ENCODE measurements at regions not wholly inside any gene's neighbourhood (a gene's known extent, or its start where the extent isn't known, plus 50 kb on each side); places are given as distances from the start of the nearest gene placed in this dataset.
"Not testable (repeated sequence)": the region's sequence is repeated elsewhere in the genome, so short reads cannot be mapped to it uniquely, and the experiment has no call there.

DNA sequence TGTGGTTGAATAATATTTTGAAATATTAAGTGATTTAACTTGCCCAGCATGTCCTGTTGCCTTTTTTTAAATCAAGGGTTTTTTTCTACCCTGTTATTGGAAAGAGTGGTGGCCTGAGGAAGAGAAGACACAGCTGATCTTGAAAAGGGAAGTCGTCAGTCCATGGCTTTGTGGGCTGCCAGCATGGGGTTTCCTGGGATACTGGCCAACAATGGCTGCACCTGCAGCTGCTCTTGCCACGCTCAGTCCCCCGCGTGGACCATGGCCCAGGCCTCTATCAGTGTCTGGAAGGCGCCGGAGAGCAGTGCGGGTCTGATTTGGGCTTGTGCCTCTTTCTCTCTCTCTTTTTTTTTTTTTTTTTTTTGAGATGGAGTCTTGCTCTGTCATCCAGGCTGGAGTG lies 99.3 kb downstream of the ASB1 start:
- ATAC-seq (no peak), DNase-seq (peak in 1 of 10 donors; percentile 16)
- Mint-ChIP-seq H3K27ac (no peak overlapping the region), H3K36me3 (peaks cover 0 to 10% (median 0%) of the 10 kb centered on the region in 3 donors), H3K27me3 (peaks cover 2 to 15% (median 13%) of the 10 kb centered on the region in 5 donors), H3K4me3 (no peak overlapping the region), H3K4me1 (peaks cover 0 to 1% (median 0%) of the 10 kb centered on the region in 4 donors), H3K9me3 (peaks cover 0 to 20% (median 10%) of the 10 kb centered on the region in 9 donors)
- POLR2A ChIA-PET: no interaction called here

DNA sequence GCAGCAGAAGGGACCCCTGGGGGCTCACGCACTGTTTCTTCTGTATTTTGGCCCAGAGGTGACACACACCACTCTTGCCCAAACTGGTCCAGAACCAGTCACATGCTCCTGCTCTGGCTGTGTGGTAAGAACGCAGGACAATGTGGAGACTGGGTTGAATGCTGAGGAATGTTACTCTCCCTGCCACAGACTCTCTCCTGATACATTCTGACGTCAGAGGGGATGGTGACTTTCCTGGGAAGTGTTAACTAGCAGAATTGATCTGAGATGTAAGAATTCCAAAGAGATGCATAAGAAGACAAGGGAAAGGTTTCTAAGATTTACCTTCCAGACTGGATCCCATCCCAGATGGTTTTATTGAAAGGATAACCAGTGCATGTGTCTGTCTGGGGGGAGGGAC lies 100.8 kb downstream of the ASB1 start:
- POLR2A ChIA-PET: no interaction called here
- no peak overlapping the region for H3K4me3 Mint-ChIP-seq
- peaks cover 6 to 36% (median 25%) of the 10 kb centered on the region in 9 donors for H3K9me3 Mint-ChIP-seq
- H3K36me3 Mint-ChIP-seq: peaks cover 0 to 25% (median 10%) of the 10 kb centered on the region in 3 donors
- H3K27ac Mint-ChIP-seq: no peak overlapping the region
- peaks cover 2 to 15% (median 13%) of the 10 kb centered on the region in 5 donors for H3K27me3 Mint-ChIP-seq
- H3K4me1 Mint-ChIP-seq: peaks cover 0 to 1% (median 0%) of the 10 kb centered on the region in 4 donors
- no peak for ATAC-seq
- no peak for DNase-seq

DNA sequence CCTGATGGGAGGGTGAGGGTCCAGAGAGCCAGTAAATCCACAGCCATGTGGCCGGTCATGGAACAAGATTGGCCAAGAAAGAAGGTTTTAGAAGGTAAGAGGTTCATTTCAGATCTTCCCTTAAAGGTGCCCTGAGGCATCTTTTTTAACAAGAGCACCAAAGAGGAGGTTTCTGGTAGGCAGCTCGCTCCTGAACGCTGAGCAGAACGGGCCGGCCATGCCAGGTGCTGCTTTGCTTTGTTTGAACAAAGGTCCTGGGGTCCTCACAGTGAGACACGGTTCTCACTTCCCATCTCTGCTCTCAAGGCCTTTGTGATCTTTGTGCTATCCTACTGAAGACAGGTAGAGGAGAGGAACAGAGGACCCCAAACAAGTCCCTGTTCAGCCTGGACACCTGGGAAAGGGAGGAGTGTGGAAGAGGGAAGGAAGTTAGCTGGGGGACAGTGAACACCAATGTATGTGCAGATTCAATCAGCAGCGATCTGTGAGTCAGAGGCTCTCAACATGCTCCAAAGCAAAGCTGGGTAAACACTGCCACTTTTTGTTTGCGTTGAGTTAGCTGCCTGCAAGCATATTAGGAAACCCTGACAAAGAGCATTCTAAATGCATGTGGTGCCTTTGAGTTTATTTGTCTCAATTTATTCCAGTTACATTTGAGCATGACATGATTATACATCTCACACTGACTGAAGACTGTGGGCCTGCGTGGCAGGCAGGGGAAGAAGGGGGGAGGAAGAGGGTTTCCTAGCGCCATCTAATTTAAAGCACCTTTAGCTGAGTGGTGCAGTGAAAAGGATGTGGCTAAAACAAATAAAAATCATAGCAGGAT lies 102.4 kb downstream of the ASB1 start:
- peaks cover 0 to 25% (median 13%) of the 10 kb centered on the region in 3 donors for H3K36me3 Mint-ChIP-seq
- DNase-seq: peak in 1 of 10 donors; percentile 18
- H3K27ac Mint-ChIP-seq: no peak overlapping the region
- no peak overlapping the region for H3K4me3 Mint-ChIP-seq
- no peak for ATAC-seq
- POLR2A ChIA-PET: no interaction called here
- peaks cover 0 to 1% (median 0%) of the 10 kb centered on the region in 4 donors for H3K4me1 Mint-ChIP-seq
- H3K9me3 Mint-ChIP-seq: peaks cover 7 to 45% (median 25%) of the 10 kb centered on the region in 9 donors
- H3K27me3 Mint-ChIP-seq: peaks cover 2 to 15% (median 13%) of the 10 kb centered on the region in 5 donors

DNA sequence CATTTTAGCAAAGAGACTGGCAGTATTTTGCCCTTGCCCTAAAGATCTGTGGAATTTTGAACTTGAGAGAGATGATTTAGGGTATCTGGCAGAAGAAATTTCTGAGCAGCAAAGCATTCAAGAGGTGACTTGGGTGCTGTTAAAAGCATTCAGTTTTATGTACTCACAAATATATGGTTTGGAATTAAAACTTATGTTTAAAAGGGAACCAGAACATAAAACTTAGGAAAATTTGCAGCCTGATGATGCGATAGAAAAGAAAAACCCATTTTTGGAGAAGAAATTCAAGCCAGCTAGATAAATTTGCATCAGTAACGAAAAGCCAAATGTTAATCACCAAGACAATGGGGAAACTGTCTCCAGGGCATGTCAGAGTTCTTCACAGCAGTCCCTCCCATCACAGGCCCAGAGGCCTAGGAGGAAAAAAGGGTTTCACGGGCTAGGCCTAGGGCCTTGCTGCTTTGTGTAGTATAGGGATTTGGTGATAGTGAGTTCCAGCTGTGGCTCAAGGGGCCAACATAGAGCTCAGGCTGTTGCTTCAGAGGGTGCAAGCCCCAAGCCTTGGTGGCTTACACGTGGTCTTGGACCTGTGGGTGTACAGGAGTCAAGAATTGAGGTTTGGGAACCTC lies 104.4 kb downstream of the ASB1 start:
- H3K4me1 Mint-ChIP-seq, H3K4me3 Mint-ChIP-seq, ATAC-seq, POLR2A ChIA-PET, H3K27ac Mint-ChIP-seq: not testable (repeated sequence)
- DNase-seq: peak in 1 of 10 donors; percentile 13
- Mint-ChIP-seq H3K36me3 (peaks cover 0 to 25% (median 13%) of the 10 kb centered on the region in 3 donors), H3K9me3 (peaks cover 9 to 45% (median 25%) of the 10 kb centered on the region in 9 donors), H3K27me3 (peaks cover 0 to 16% (median 15%) of the 10 kb centered on the region in 5 donors)

DNA sequence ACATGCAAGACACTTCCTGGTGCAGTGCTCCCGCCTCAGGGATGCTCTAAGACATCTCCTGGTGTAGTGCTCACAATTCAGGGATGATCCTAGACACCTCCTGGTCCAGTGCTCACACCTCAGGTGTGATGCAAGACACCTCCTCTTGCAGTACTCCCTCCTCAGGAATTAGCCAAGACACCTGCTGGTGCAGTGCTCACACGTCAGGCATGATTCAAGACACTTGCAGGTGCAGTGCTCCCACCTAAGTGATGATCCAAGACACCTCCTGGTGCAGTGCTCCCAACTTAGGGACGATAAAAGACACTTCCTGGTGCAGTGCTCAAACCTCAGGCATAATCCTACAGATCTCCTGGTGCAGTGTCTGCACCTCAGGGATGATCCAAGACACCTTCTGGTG lies 117.0 kb downstream of the ASB1 start:
- peak in 1 of 10 donors; percentile 23 for DNase-seq
- H3K27ac Mint-ChIP-seq, H3K4me1 Mint-ChIP-seq, H3K4me3 Mint-ChIP-seq, POLR2A ChIA-PET, ATAC-seq: not testable (repeated sequence)
- peaks cover 0 to 18% (median 13%) of the 10 kb centered on the region in 3 donors for H3K36me3 Mint-ChIP-seq
- H3K9me3 Mint-ChIP-seq: peaks cover 0 to 43% (median 19%) of the 10 kb centered on the region in 9 donors
- H3K27me3 Mint-ChIP-seq: peaks cover 6 to 93% (median 17%) of the 10 kb centered on the region in 5 donors

DNA sequence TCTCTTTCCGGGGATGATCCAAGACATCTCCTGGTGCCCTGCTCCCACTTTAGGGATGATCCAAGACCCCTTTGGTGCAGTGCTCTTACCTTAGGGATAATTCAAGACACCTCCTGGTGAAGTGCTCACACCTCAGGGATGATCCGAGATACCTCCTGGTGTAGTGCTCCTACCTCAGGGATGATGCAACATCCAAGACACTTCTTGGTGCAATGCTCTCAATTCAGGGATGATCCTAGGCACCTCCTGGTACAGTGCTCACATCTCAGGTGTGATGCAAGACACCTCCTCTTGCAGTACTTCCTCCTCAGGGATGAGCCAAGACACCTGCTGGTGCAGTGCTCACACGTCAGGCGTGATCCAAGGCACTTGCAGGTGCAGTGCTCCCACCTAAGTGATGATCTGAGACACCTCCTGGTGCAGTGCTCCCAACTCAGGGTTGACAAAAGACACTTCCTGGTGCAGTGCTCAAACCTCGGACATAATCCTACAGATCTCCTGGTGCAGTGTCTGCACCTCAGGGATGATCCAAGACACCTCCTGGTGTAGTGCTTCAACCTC lies 122.3 kb downstream of the ASB1 start:
- DNase-seq: peak in 1 of 10 donors; percentile 26
- H3K27ac Mint-ChIP-seq: no peak overlapping the region
- POLR2A ChIA-PET: no interaction called here
- peaks cover 0 to 49% (median 10%) of the 10 kb centered on the region in 9 donors for H3K9me3 Mint-ChIP-seq
- H3K27me3 Mint-ChIP-seq: peaks cover 0 to 71% (median 16%) of the 10 kb centered on the region in 5 donors
- ATAC-seq: no peak
- H3K4me3 Mint-ChIP-seq: no peak overlapping the region
- H3K36me3 Mint-ChIP-seq: peaks cover 0 to 11% (median 8%) of the 10 kb centered on the region in 3 donors
- H3K4me1 Mint-ChIP-seq: no peaks in the 10 kb centered on the region

DNA sequence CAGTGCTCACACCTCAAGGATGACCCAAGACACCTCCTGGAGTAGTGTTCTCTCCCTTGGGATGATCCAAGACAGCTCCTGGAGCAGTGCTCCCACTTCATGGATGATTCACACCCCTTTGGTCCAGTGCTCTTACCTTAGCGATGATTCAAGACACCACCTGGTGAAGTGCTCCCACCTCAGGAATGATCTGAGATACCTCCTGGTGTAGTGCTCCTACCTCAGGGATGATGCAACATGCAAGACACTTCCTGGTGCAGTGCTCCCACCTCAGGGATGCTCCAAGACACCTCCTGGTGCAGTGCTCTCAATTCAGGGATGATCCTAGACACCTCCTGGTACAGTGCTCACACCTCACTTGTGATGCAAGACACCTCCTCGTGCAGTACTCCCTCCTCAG lies 123.1 kb downstream of the ASB1 start:
- peaks cover 0 to 50% (median 10%) of the 10 kb centered on the region in 9 donors for H3K9me3 Mint-ChIP-seq
- POLR2A ChIA-PET: no interaction called here
- H3K4me3 Mint-ChIP-seq: no peak overlapping the region
- DNase-seq (peak in 1 of 10 donors; percentile 14), ATAC-seq (no peak)
- H3K27me3 Mint-ChIP-seq: peaks cover 0 to 62% (median 15%) of the 10 kb centered on the region in 5 donors
- no peaks in the 10 kb centered on the region for H3K4me1 Mint-ChIP-seq
- no peak overlapping the region for H3K27ac Mint-ChIP-seq
- peaks cover 3 to 16% (median 10%) of the 10 kb centered on the region in 3 donors for H3K36me3 Mint-ChIP-seq

DNA sequence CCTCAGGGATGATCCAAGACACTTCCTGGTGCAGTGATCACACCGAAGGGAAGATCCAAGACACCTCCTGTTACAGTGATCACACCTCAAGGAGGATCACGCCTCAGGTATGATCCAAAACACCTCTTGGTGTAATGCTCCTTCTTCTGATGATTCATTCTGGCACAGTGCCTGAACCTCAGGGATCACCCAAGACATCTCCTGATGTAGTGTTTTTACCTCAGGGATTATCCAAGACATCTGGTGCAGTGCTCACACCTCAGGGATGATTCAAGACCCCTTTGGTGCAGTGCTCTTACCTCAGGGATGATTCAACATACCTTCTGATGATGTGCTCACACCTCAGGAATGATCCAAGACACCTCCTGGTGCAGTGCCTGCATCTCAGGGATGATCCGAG lies 124.4 kb downstream of the ASB1 start:
- DNase-seq (peak in 1 of 10 donors; percentile 3), ATAC-seq (no peak)
- H3K4me3 Mint-ChIP-seq: no peak overlapping the region
- peaks cover 0 to 50% (median 15%) of the 10 kb centered on the region in 5 donors for H3K27me3 Mint-ChIP-seq
- H3K27ac Mint-ChIP-seq: no peak overlapping the region
- peaks cover 3 to 16% (median 8%) of the 10 kb centered on the region in 3 donors for H3K36me3 Mint-ChIP-seq
- H3K9me3 Mint-ChIP-seq: peaks cover 0 to 44% (median 10%) of the 10 kb centered on the region in 9 donors
- H3K4me1 Mint-ChIP-seq: no peaks in the 10 kb centered on the region
- POLR2A ChIA-PET: no interaction called here

DNA sequence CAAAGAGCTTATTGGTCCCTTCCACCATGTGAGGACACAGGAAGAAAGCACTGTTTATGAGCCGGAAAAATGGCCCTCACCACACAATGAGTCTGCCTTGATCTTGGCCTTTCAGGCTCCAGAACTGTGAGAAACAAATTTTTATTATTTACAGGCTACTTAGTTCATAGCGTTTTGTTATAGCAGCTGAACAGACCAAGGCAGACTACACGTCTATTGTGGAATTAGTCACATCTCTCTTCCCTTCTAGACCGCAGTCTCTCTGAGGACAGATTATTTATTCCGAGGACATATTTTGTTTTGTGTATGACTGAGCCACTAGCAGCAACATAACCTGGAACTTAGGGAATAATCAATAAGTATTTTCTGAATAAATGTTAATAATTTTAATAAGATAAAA lies 125.5 kb downstream of the ASB1 start:
- Mint-ChIP-seq H3K4me1 (no peaks in the 10 kb centered on the region), H3K4me3 (no peak overlapping the region), H3K27ac (no peak overlapping the region), H3K9me3 (peaks cover 0 to 44% (median 10%) of the 10 kb centered on the region in 9 donors), H3K36me3 (peaks cover 3 to 16% (median 7%) of the 10 kb centered on the region in 3 donors), H3K27me3 (peaks cover 4 to 39% (median 15%) of the 10 kb centered on the region in 5 donors)
- ATAC-seq (no peak), DNase-seq (peak in 1 of 10 donors; percentile 22)
- POLR2A ChIA-PET: no interaction called here

DNA sequence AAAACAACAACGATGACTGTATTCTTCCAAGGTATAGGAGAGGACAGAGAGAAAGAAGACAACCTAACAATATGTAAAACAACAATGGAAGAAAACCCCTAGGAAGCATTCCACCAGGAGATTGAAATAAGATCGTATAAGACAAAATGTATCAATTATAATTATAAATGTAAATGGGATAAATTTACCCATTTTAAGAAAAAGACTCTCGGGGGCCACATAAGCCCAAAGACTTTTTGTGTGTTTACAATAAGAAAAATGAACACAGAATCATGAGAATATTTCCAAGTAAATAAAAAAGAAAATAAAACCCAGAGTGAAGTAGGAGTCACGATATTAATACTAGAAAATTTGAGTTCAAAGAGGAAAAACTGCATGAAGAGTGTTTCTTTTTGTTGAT lies 126.4 kb downstream of the ASB1 start:
- Mint-ChIP-seq H3K36me3 (peaks cover 3 to 16% (median 7%) of the 10 kb centered on the region in 3 donors), H3K27me3 (peaks cover 11 to 30% (median 16%) of the 10 kb centered on the region in 5 donors), H3K4me1 (no peaks in the 10 kb centered on the region), H3K9me3 (peaks cover 0 to 44% (median 10%) of the 10 kb centered on the region in 9 donors), H3K27ac (no peak overlapping the region), H3K4me3 (no peak overlapping the region)
- POLR2A ChIA-PET: no interaction called here
- ATAC-seq: no peak
- DNase-seq: no peak

DNA sequence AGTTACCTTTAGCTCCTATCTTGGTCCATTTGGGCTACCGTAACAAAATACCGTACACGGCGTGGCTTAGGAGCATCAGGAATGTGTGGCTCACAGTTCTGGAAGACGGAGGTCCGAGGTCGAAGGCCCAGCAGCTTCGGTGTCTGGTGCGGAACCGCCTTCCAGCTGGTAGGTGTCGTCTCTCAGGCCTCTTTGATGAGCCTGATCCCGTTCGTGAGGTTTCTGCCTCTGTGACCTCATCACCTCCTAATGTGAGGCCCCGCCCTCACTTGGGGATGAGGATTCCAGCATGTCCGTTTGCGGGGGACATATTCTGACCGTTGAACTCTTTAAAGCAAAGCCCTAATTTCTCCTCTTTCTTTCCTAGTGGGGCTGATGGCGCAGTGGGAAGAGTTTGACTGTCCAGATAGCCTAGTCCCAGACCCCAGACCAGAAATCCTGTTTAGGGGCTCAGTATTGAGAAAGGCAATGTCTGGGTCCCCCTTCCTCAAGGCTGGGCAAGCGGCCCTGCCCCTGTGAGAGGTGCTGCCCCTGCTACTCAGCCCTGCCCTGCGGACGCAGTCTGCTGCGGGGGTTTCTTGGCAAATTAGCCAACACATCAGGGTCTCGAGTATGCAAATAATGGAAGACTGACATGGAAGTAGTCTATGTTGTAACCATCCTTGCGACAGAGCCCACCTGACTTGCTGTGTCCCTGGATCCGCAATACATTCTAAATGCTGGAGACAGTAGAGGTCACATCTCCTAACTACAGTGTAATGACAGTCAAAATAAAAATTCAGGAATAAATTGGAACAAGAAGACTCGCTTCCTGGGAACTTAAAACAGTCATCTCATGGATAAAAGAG lies 128.0 kb downstream of the ASB1 start:
- Mint-ChIP-seq H3K27ac (no peak overlapping the region), H3K27me3 (peaks cover 5 to 16% (median 11%) of the 10 kb centered on the region in 5 donors), H3K9me3 (peaks cover 0 to 39% (median 10%) of the 10 kb centered on the region in 9 donors), H3K36me3 (peaks cover 3 to 16% (median 7%) of the 10 kb centered on the region in 3 donors), H3K4me3 (no peak overlapping the region), H3K4me1 (no peaks in the 10 kb centered on the region)
- DNase-seq: peak in 1 of 10 donors; percentile 22
- ATAC-seq: no peak
- POLR2A ChIA-PET: no interaction called here

Measured in naive thymus-derived CD8-positive, alpha-beta T cell (primary cell).